ENCODE measurements at regions not wholly inside any gene's neighbourhood (a gene's known extent, or its start where the extent isn't known, plus 50 kb on each side); places are given as distances from the start of the nearest gene placed in this dataset.

DNA sequence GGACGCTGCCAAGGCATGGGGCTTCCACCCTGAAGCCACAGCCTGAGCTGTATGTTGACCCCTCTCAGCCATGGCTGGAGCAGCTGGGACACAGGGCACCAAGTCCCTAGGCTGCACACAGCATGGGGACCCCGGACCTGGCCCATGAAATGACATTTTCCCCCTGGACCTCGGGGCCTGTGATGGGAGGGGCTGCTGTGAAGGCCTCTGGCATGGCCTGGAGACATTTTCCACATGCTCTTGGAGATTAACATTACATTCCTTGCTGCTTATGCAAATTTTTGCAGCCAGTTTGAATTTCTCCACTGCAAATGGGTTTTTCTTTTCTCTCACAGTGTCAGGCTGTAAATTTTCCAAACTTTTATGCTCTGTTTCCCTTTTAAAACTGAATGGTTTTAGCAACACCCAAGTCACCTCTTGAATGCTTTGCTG lies 463.6 kb downstream of the ZWINT start:
- no peak for DNase-seq (ENCODE audit: low spot score)
- TF ChIP-seq, protein P1, sequence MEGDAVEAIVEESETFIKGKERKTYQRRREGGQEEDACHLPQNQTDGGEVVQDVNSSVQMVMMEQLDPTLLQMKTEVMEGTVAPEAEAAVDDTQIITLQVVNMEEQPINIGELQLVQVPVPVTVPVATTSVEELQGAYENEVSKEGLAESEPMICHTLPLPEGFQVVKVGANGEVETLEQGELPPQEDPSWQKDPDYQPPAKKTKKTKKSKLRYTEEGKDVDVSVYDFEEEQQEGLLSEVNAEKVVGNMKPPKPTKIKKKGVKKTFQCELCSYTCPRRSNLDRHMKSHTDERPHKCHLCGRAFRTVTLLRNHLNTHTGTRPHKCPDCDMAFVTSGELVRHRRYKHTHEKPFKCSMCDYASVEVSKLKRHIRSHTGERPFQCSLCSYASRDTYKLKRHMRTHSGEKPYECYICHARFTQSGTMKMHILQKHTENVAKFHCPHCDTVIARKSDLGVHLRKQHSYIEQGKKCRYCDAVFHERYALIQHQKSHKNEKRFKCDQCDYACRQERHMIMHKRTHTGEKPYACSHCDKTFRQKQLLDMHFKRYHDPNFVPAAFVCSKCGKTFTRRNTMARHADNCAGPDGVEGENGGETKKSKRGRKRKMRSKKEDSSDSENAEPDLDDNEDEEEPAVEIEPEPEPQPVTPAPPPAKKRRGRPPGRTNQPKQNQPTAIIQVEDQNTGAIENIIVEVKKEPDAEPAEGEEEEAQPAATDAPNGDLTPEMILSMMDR (IDR thresholded peaks at IDR 0.05; ENCODE audit: borderline replicate concordance, control extremely low read depth, extremely low read depth, insufficient read depth, missing control alignments): no peak
- in situ Hi-C loops (cut with MboI; ENCODE audit: low sequenced_read_pairs, unreplicated experiment): no loop called here

- in situ Hi-C loops (cut with MboI; ENCODE audit: low sequenced_read_pairs, unreplicated experiment): no loop called here
- TF ChIP-seq, protein P1 (IDR thresholded peaks at IDR 0.05; ENCODE audit: borderline replicate concordance, control extremely low read depth, extremely low read depth, insufficient read depth, missing control alignments): no peak
- DNase-seq (ENCODE audit: low spot score): no peak
Measured at GRCh38 chr10:55892276-55892675, 468.8 kb downstream of the ZWINT start.

GRCh38 chr10:55881588-55881987 lies 479.5 kb downstream of the ZWINT start:
- in situ Hi-C loops (cut with MboI; ENCODE audit: low sequenced_read_pairs, unreplicated experiment): no loop called here
- no peak for DNase-seq (ENCODE audit: low spot score)
- TF ChIP-seq, protein P1 (IDR thresholded peaks at IDR 0.05; ENCODE audit: borderline replicate concordance, control extremely low read depth, extremely low read depth, insufficient read depth, missing control alignments): no peak

GRCh38 chr10:55873485-55873884 lies 487.6 kb downstream of the ZWINT start:
- DNase-seq (ENCODE audit: low spot score): no peak
- TF ChIP-seq, protein P1 (IDR thresholded peaks at IDR 0.05; ENCODE audit: borderline replicate concordance, control extremely low read depth, extremely low read depth, insufficient read depth, missing control alignments): no peak
- in situ Hi-C loops (cut with MboI; ENCODE audit: low sequenced_read_pairs, unreplicated experiment): no loop called here

- no peak for DNase-seq (ENCODE audit: low spot score)
- TF ChIP-seq, protein P1 (IDR thresholded peaks at IDR 0.05; ENCODE audit: borderline replicate concordance, control extremely low read depth, extremely low read depth, insufficient read depth, missing control alignments): no peak
Measured at GRCh38 chr10:55870186-55870585, 490.9 kb downstream of the ZWINT start.

DNA sequence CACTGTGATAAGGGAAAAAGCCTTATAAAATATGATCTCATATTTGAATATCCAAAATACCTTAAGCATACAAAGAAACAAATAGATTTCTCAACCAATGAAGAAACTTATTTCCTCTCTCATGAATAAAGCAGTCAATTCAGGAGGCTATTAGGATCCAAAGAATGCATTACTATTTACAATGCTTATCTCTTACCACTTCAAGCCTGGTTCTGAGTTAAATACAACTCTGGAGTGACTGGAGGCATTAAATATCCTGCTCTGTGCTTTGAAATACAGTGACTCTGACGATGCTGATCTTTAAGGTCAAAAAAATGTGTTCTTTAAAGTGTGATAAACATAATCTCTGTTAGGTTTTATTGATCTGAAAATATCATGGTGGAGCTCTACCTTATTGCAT lies 493.2 kb downstream of the ZWINT start:
- no peak for DNase-seq (ENCODE audit: low spot score)
- TF ChIP-seq, protein P1 (IDR thresholded peaks at IDR 0.05; ENCODE audit: borderline replicate concordance, control extremely low read depth, extremely low read depth, insufficient read depth, missing control alignments): no peak
- in situ Hi-C loops (cut with MboI; ENCODE audit: low sequenced_read_pairs, unreplicated experiment): no loop called here

More at GRCh38 chr10:55870186-55870585, 490.9 kb downstream of the ZWINT start:
- in situ Hi-C loops (cut with MboI; ENCODE audit: low sequenced_read_pairs, unreplicated experiment): no loop called here

DNA sequence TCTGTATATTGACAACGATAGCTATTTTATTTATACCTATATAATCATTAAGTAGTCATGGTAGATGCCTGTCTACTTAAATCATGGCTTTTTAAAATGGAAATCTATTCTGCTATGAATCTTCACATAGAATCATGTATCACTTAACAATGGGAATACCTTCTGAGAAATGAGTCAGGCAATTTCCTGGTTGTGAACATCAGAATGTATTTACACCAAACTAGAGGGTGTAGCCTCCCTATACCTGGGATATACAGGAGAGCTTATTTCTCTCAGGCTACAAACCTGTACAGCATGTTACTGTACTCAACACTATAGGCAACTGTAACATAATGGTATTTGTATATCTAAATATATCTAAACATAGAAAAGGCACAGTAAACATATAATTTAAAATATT lies 502.3 kb downstream of the ZWINT start:
- DNase-seq (ENCODE audit: low spot score): no peak
- in situ Hi-C loops (cut with MboI; ENCODE audit: low sequenced_read_pairs, unreplicated experiment): no loop called here
- TF ChIP-seq, protein P1 (IDR thresholded peaks at IDR 0.05; ENCODE audit: borderline replicate concordance, control extremely low read depth, extremely low read depth, insufficient read depth, missing control alignments): no peak
